OCI-LY7 (cell line): ENCODE measurements at regions not wholly inside any gene's neighbourhood (a gene's known extent, or its start where the extent isn't known, plus 50 kb on each side); places are given as distances from the start of the nearest gene placed in this dataset.

Source experiments
- EZH2phosphoT487 ChIP-seq: fragments of 200-600 bp; sonication (generic); IDR thresholded peaks from 2 replicates; pipeline ENCODE4 v1.6.1; 2018; ENCODE audit warnings: low read depth, borderline replicate concordance, mild to moderate bottlenecking, mixed run types, antibody characterized with exemption, low read length, moderate library complexity, mixed read lengths
- TF ChIP-seq, protein P1 (sequence below): fragments of 200-600 bp; sonication (generic); conservative IDR thresholded peaks from 2 replicates; pipeline ENCODE4 v1.5.1; 2014; ENCODE audit warnings: mild to moderate bottlenecking, antibody characterized with exemption, low read length, moderate library complexity, mixed read lengths

- TF ChIP-seq, protein P1, sequence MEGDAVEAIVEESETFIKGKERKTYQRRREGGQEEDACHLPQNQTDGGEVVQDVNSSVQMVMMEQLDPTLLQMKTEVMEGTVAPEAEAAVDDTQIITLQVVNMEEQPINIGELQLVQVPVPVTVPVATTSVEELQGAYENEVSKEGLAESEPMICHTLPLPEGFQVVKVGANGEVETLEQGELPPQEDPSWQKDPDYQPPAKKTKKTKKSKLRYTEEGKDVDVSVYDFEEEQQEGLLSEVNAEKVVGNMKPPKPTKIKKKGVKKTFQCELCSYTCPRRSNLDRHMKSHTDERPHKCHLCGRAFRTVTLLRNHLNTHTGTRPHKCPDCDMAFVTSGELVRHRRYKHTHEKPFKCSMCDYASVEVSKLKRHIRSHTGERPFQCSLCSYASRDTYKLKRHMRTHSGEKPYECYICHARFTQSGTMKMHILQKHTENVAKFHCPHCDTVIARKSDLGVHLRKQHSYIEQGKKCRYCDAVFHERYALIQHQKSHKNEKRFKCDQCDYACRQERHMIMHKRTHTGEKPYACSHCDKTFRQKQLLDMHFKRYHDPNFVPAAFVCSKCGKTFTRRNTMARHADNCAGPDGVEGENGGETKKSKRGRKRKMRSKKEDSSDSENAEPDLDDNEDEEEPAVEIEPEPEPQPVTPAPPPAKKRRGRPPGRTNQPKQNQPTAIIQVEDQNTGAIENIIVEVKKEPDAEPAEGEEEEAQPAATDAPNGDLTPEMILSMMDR = no peak
- no peak for TF ChIP-seq EZH2phosphoT487
Observed at GRCh38 chr5:2378108-2378507, 373.4 kb downstream of the IRX2 start.
